ENCODE measurements at regions not wholly inside any gene's neighbourhood (a gene's known extent, or its start where the extent isn't known, plus 50 kb on each side); places are given as distances from the start of the nearest gene placed in this dataset.

GRCh38 chr13:105445796-105446195 is 1089.7 kb downstream of the EFNB2 start:
- TF ChIP-seq CTCF (IDR thresholded peaks at IDR 0.05) = no peak
- no peak for TF ChIP-seq POLR2A (IDR thresholded peaks at IDR 0.05)
